ENCODE measurements at regions not wholly inside any gene's neighbourhood (a gene's known extent, or its start where the extent isn't known, plus 50 kb on each side); places are given as distances from the start of the nearest gene placed in this dataset.

- DNase-seq (ENCODE audit: low spot score) (no peak), ATAC-seq (no peak)
- Mint-ChIP-seq H3K27me3 (ENCODE audit: insufficient read depth, low read depth, poor library complexity) (peaks cover 8% of the 10 kb centered on the region), H3K4me3 (no peak overlapping the region), H3K4me1 (peaks cover 20% of the 10 kb centered on the region), H3K9me3 (no peaks in the 10 kb centered on the region), H3K36me3 (ENCODE audit: low read depth) (no peaks in the 10 kb centered on the region), H3K27ac (no peak overlapping the region)
- H3K4me1 ChIP-seq (ENCODE audit: insufficient read depth) = peaks cover 17% of the 10 kb centered on the region
- H4K20me1 ChIP-seq (replicated peaks; ENCODE audit: insufficient read depth) = no peaks in the 10 kb centered on the region
- no peaks in the 10 kb centered on the region for H3K36me3 ChIP-seq (ENCODE audit: insufficient read depth)
- H3K4me3 ChIP-seq = no peak overlapping the region
- no peaks in the 10 kb centered on the region for H3K79me2 ChIP-seq (replicated peaks; ENCODE audit: insufficient read depth)
- no peak overlapping the region for H3K27ac ChIP-seq (ENCODE audit: low read depth)
- no peaks in the 10 kb centered on the region for H3F3A ChIP-seq (replicated peaks; ENCODE audit: low read depth)
- no peak for TF ChIP-seq EZH2 (IDR thresholded peaks at IDR 0.05; ENCODE audit: low read depth, unreplicated experiment)
- TF ChIP-seq NANOG (IDR thresholded peaks at IDR 0.05; ENCODE audit: borderline replicate concordance) = no peak
- no peak for TF ChIP-seq POLR2AphosphoS5 (IDR thresholded peaks at IDR 0.05; ENCODE audit: low read depth)
- TF ChIP-seq, protein P1, sequence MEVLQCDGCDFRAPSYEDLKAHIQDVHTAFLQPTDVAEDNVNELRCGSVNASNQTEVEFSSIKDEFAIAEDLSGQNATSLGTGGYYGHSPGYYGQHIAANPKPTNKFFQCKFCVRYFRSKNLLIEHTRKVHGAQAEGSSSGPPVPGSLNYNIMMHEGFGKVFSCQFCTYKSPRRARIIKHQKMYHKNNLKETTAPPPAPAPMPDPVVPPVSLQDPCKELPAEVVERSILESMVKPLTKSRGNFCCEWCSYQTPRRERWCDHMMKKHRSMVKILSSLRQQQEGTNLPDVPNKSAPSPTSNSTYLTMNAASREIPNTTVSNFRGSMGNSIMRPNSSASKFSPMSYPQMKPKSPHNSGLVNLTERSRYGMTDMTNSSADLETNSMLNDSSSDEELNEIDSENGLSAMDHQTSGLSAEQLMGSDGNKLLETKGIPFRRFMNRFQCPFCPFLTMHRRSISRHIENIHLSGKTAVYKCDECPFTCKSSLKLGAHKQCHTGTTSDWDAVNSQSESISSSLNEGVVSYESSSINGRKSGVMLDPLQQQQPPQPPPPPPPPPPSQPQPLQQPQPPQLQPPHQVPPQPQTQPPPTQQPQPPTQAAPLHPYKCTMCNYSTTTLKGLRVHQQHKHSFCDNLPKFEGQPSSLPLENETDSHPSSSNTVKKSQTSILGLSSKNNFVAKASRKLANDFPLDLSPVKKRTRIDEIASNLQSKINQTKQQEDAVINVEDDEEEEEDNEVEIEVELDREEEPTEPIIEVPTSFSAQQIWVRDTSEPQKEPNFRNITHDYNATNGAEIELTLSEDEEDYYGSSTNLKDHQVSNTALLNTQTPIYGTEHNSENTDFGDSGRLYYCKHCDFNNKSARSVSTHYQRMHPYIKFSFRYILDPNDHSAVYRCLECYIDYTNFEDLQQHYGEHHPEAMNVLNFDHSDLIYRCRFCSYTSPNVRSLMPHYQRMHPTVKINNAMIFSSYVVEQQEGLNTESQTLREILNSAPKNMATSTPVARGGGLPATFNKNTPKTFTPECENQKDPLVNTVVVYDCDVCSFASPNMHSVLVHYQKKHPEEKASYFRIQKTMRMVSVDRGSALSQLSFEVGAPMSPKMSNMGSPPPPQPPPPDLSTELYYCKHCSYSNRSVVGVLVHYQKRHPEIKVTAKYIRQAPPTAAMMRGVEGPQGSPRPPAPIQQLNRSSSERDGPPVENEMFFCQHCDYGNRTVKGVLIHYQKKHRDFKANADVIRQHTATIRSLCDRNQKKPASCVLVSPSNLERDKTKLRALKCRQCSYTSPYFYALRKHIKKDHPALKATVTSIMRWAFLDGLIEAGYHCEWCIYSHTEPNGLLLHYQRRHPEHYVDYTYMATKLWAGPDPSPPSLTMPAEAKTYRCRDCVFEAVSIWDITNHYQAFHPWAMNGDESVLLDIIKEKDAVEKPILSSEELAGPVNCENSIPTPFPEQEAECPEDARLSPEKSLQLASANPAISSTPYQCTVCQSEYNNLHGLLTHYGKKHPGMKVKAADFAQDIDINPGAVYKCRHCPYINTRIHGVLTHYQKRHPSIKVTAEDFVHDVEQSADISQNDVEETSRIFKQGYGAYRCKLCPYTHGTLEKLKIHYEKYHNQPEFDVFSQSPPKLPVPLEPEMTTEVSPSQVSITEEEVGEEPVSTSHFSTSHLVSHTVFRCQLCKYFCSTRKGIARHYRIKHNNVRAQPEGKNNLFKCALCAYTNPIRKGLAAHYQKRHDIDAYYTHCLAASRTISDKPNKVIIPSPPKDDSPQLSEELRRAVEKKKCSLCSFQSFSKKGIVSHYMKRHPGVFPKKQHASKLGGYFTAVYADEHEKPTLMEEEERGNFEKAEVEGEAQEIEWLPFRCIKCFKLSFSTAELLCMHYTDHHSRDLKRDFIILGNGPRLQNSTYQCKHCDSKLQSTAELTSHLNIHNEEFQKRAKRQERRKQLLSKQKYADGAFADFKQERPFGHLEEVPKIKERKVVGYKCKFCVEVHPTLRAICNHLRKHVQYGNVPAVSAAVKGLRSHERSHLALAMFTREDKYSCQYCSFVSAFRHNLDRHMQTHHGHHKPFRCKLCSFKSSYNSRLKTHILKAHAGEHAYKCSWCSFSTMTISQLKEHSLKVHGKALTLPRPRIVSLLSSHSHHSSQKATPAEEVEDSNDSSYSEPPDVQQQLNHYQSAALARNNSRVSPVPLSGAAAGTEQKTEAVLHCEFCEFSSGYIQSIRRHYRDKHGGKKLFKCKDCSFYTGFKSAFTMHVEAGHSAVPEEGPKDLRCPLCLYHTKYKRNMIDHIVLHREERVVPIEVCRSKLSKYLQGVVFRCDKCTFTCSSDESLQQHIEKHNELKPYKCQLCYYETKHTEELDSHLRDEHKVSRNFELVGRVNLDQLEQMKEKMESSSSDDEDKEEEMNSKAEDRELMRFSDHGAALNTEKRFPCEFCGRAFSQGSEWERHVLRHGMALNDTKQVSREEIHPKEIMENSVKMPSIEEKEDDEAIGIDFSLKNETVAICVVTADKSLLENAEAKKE (CRISPR knock-in tag; IDR thresholded peaks at IDR 0.05) = no peak
- no peak for TF ChIP-seq ZNF114 (CRISPR knock-in tag; IDR thresholded peaks at IDR 0.05)
- TF ChIP-seq, protein P2, sequence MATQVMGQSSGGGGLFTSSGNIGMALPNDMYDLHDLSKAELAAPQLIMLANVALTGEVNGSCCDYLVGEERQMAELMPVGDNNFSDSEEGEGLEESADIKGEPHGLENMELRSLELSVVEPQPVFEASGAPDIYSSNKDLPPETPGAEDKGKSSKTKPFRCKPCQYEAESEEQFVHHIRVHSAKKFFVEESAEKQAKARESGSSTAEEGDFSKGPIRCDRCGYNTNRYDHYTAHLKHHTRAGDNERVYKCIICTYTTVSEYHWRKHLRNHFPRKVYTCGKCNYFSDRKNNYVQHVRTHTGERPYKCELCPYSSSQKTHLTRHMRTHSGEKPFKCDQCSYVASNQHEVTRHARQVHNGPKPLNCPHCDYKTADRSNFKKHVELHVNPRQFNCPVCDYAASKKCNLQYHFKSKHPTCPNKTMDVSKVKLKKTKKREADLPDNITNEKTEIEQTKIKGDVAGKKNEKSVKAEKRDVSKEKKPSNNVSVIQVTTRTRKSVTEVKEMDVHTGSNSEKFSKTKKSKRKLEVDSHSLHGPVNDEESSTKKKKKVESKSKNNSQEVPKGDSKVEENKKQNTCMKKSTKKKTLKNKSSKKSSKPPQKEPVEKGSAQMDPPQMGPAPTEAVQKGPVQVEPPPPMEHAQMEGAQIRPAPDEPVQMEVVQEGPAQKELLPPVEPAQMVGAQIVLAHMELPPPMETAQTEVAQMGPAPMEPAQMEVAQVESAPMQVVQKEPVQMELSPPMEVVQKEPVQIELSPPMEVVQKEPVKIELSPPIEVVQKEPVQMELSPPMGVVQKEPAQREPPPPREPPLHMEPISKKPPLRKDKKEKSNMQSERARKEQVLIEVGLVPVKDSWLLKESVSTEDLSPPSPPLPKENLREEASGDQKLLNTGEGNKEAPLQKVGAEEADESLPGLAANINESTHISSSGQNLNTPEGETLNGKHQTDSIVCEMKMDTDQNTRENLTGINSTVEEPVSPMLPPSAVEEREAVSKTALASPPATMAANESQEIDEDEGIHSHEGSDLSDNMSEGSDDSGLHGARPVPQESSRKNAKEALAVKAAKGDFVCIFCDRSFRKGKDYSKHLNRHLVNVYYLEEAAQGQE (IDR thresholded peaks at IDR 0.05; ENCODE audit: unreplicated experiment) = no peak
- TF ChIP-seq EZH2phosphoT487 (IDR thresholded peaks at IDR 0.05; ENCODE audit: unreplicated experiment) = no peak
- no peak for TF ChIP-seq ZNF331 (CRISPR knock-in tag; IDR thresholded peaks at IDR 0.05; ENCODE audit: low read depth)
- TF ChIP-seq JUNB (IDR thresholded peaks at IDR 0.05; ENCODE audit: unreplicated experiment) = no peak
- TF ChIP-seq STAT1 (IDR thresholded peaks at IDR 0.05; ENCODE audit: unreplicated experiment) = no peak
- TF ChIP-seq CREB1 (CRISPR knock-in tag; IDR thresholded peaks at IDR 0.05; ENCODE audit: low read depth) = no peak
- TF ChIP-seq ETS1 (IDR thresholded peaks at IDR 0.05) = no peak
- TF ChIP-seq, protein P3, sequence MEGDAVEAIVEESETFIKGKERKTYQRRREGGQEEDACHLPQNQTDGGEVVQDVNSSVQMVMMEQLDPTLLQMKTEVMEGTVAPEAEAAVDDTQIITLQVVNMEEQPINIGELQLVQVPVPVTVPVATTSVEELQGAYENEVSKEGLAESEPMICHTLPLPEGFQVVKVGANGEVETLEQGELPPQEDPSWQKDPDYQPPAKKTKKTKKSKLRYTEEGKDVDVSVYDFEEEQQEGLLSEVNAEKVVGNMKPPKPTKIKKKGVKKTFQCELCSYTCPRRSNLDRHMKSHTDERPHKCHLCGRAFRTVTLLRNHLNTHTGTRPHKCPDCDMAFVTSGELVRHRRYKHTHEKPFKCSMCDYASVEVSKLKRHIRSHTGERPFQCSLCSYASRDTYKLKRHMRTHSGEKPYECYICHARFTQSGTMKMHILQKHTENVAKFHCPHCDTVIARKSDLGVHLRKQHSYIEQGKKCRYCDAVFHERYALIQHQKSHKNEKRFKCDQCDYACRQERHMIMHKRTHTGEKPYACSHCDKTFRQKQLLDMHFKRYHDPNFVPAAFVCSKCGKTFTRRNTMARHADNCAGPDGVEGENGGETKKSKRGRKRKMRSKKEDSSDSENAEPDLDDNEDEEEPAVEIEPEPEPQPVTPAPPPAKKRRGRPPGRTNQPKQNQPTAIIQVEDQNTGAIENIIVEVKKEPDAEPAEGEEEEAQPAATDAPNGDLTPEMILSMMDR (conservative IDR thresholded peaks at IDR 0.05; ENCODE audit: low read depth in 2 of 2) = no peak
- no peak overlapping the region for H2AFZ ChIP-seq
- H3K9me2 ChIP-seq (ENCODE audit: insufficient read depth) = peaks cover 3% of the 10 kb centered on the region; the same call in 1 of the 2 replicates
- H3K27me3 ChIP-seq (ENCODE audit: insufficient read depth) = no peaks in the 10 kb centered on the region
- H3K4me2 ChIP-seq = no peak overlapping the region
These were observed 153.9 kb upstream of the NFIB start for GRCh38 chr9:14467675-14468374.
